Colonic mucosa (tissue), 4 donors: ENCODE measurements at regions not wholly inside any gene's neighbourhood (a gene's known extent, or its start where the extent isn't known, plus 50 kb on each side); places are given as distances from the start of the nearest gene placed in this dataset.
A peak's percentile ranks its signal among the peaks of the same experiment; 100 is the strongest.

ENCODE experiments used
- DNase-seq: peaks from one replicate; pipeline ENCODE4 v3.0.0-alpha.2; 2020
- H3K27ac ChIP-seq: fragments of 200-600 bp; one replicate; pipeline ENCODE4 v1.8.0; 2021
- H3K27me3 ChIP-seq: fragments of 200-600 bp; one replicate; pipeline ENCODE4 v1.8.0; 2021
- H3K36me3 ChIP-seq: fragments of 200-600 bp; one replicate; pipeline ENCODE4 v1.8.0; 2021
- H3K4me1 ChIP-seq: fragments of 200-600 bp; one replicate; pipeline ENCODE4 v1.8.0; 2021; ENCODE audit warnings: mild to moderate bottlenecking
- H3K4me3 ChIP-seq: fragments of 200-600 bp; one replicate; pipeline ENCODE4 v1.8.0; 2021
- H3K9ac ChIP-seq, 2 donors: one replicate each; pipeline ENCODE4 v1.7.0; 2013; ENCODE audit warnings: control low read depth in 2 of 2, low read depth in 2 of 2, low read length in 2 of 2
- H3K9me3 ChIP-seq: fragments of 200-600 bp; one replicate; pipeline ENCODE4 v1.8.0; 2021
- intact Hi-C: fragments of 100-400 bp; cut with DNase I; formaldehyde crosslinking; loops from one replicate; pipeline ENCODE4 v1.14.1; 2022
- TF ChIP-seq, protein P1 (sequence below): fragments of 200-600 bp; IDR thresholded peaks from one replicate; pipeline ENCODE4 v1.8.0; 2022; ENCODE audit warnings: antibody characterized with exemption, mild to moderate bottlenecking
- donor health status: healthy.
- donor health status: DM: no; HTN: no; CAD: no.
- donor health status: DM: no; HTN: no; CAD: no.

DNA sequence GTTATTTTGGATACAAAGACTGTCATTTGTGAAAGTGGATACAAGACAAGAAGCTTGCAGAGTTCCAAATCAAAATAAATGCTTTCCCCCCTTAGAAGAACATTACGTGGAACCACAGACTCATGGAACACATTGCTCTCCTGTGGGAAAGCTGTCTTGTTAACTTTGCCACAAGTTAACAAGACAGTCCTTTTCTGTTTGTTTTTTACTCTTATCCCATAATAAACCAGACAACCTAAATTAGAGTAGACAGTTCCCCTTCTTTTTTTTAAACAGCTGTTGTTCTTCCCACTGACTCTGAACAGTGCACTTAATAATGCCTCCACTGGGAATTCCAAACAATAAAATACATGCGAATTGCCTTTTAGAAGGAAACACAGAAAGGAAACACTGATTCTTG, 255.3 kb upstream of the UBE2E2 start:
- Histone ChIP-seq H3K9me3 (no peaks in the 10 kb centered on the region), H3K27me3 (no peaks in the 10 kb centered on the region), H3K36me3 (no peaks in the 10 kb centered on the region), H3K4me3 (no peak overlapping the region), H3K9ac (no peak overlapping the region), H3K27ac (no peak overlapping the region), H3K4me1 (no peaks in the 10 kb centered on the region)
- TF ChIP-seq, protein P1, sequence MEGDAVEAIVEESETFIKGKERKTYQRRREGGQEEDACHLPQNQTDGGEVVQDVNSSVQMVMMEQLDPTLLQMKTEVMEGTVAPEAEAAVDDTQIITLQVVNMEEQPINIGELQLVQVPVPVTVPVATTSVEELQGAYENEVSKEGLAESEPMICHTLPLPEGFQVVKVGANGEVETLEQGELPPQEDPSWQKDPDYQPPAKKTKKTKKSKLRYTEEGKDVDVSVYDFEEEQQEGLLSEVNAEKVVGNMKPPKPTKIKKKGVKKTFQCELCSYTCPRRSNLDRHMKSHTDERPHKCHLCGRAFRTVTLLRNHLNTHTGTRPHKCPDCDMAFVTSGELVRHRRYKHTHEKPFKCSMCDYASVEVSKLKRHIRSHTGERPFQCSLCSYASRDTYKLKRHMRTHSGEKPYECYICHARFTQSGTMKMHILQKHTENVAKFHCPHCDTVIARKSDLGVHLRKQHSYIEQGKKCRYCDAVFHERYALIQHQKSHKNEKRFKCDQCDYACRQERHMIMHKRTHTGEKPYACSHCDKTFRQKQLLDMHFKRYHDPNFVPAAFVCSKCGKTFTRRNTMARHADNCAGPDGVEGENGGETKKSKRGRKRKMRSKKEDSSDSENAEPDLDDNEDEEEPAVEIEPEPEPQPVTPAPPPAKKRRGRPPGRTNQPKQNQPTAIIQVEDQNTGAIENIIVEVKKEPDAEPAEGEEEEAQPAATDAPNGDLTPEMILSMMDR = no peak
- no peak for DNase-seq
- intact Hi-C loops = no loop called here

DNA sequence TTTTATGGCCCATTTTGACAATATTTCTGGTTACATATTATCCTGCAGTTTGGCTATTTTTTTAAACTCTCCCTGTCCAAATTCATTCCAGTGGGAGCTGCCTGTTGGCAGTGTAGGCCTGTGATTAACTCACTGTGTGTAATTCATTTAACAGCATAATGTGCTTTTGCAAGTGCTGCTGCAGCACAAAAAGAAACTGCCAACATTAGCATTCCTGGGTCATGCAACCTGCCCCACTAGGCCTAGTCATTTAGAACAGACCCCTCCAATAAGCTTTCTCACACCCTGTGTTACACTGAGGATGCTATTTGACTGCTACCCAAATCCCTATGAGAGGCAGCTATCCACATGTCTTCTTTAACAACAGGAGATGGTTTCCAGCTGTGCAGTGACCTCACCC, 251.2 kb upstream of the UBE2E2 start:
- DNase-seq = no peak
- Histone ChIP-seq H3K27me3 (no peaks in the 10 kb centered on the region), H3K27ac (no peak overlapping the region), H3K4me3 (no peak overlapping the region), H3K4me1 (no peaks in the 10 kb centered on the region), H3K9me3 (no peaks in the 10 kb centered on the region), H3K9ac (no peak overlapping the region), H3K36me3 (no peaks in the 10 kb centered on the region)
- TF ChIP-seq, protein P1 = no peak
- intact Hi-C loops = no loop called here

DNA sequence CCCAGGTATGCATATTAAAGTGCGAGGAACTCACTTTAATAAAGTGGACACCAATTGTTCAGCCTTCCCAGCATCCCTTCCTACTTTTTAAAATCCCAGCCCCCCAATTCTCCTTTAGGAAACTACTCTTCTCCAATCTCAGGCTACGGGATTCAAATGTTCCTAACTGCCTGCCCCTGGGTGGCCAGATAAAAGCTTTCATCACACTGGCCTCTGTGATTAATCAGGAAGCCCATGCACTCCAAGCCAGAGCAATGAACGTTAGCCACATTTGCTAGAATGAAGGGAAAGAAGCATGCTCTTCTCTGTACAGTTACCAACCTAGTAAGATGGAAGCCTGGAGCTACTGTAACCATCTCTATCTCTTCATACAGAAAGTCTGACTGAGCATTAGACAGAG, 250.3 kb upstream of the UBE2E2 start:
- Histone ChIP-seq H3K27ac (no peak overlapping the region), H3K9ac (no peak overlapping the region), H3K4me1 (no peaks in the 10 kb centered on the region), H3K27me3 (no peaks in the 10 kb centered on the region), H3K9me3 (no peaks in the 10 kb centered on the region), H3K36me3 (no peaks in the 10 kb centered on the region), H3K4me3 (no peak overlapping the region)
- no peak for DNase-seq
- TF ChIP-seq, protein P1 = no peak
- intact Hi-C loops = no loop called here

DNA sequence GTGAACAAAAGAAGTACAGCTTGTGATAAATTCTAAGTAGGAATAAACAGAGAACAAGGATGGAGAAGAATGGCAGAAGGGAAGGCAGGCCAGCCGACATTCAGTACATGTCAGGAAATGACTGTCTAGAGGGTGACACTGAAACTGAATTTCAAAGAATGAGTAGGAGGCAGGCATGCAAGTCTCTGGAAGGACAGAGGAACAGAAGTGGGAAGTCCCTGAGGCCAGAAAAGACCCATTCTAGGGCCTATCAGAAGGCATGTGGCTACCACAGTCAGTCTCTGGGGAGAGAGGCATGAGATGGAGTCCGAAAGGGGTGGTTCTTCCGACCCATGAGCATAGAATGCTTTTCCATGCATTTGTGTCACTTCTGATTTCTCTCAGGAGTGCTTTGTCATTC, 243.5 kb upstream of the UBE2E2 start:
- no peaks in the 10 kb centered on the region for H3K27me3 ChIP-seq
- no peaks in the 10 kb centered on the region for H3K4me1 ChIP-seq
- H3K4me3 ChIP-seq = no peak overlapping the region
- no peak overlapping the region for H3K27ac ChIP-seq
- DNase-seq = no peak
- no peaks in the 10 kb centered on the region for H3K36me3 ChIP-seq
- no peaks in the 10 kb centered on the region for H3K9me3 ChIP-seq
- intact Hi-C loops = loop anchor here (5.0 kb wide), 1 partner anchor 397 kb away; no protein-coding TSS in a partner anchor
- TF ChIP-seq, protein P1 = no peak
- no peak overlapping the region for H3K9ac ChIP-seq

DNA sequence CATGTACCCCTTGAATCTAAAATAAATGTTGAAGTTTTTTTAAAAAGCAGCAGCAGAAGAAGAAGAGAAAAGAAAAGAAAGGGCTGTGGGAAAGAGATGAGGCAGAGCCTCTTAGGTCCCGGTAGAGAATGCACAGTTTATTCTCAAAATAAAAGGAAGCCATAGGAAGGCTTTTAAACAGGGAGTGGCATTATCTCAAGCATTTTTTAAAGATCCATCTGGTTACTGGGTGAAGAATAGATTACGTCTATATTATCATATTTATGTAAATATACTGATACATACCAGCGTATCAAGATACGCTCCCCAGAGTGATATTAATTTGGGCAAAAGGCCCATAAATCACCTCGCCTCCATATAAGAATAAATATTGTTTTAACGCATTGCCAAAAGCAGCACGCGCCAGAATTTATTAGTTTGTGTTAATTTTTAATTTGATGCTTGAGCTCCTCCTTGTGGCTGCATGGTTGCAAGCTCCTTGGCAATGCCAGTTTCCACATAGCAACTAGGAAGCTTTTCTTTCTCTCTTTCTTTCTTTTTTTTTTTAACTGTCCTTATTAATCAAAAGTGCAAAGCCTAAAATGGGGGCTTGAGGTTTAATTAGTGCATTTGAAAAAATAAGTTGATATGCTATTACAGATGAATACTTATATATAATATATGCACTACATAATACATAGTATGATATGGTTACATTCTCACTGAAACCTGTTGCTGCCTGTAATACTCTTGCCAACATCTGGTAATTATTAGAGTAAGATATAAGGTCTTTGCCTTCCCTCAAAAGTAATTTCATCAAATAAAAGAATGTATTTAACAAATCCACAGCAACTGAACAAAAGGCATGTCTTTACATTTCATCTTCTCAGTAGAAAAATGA, 242.8 kb upstream of the UBE2E2 start:
- intact Hi-C loops = loop anchor here (10.0 kb wide), 1 partner anchor 866 kb away; no protein-coding TSS in a partner anchor
- Histone ChIP-seq H3K4me1 (no peaks in the 10 kb centered on the region), H3K9ac (no peak overlapping the region), H3K9me3 (no peaks in the 10 kb centered on the region), H3K4me3 (no peak overlapping the region), H3K27me3 (no peaks in the 10 kb centered on the region), H3K27ac (no peak overlapping the region), H3K36me3 (no peaks in the 10 kb centered on the region)
- TF ChIP-seq, protein P1 = peak; percentile 56
- peak; percentile 36 for DNase-seq
